Mononuclear cell (primary cell): ENCODE measurements at regions not wholly inside any gene's neighbourhood (a gene's known extent, or its start where the extent isn't known, plus 50 kb on each side); places are given as distances from the start of the nearest gene placed in this dataset.

Experiments used
- H3K27me3 ChIP-seq: 2 replicates; pipeline ENCODE4 v1.6.0; 2011; ENCODE audit warnings: low read length, control low read depth; ENCODE audit not compliant: insufficient read depth
- H3K4me1 ChIP-seq: 2 replicates; pipeline ENCODE4 v1.5.1; 2011; ENCODE audit warnings: mild to moderate bottlenecking, low read length, control low read depth; ENCODE audit not compliant: insufficient read depth
- H3K4me3 ChIP-seq: 2 replicates; pipeline ENCODE4 v1.5.1; 2011; ENCODE audit warnings: mild to moderate bottlenecking, low read length, moderate library complexity
- H3K9me3 ChIP-seq: 2 replicates; pipeline ENCODE4 v1.5.1; 2011; ENCODE audit warnings: low read depth, mild to moderate bottlenecking, control low read depth, low read length

- Histone ChIP-seq H3K4me1 (peaks cover under 1% of the 10 kb centered on the region), H3K27me3 (peaks cover 17% of the 10 kb centered on the region), H3K9me3 (no peaks in the 10 kb centered on the region), H3K4me3 (no peak overlapping the region)
Measured at GRCh38 chr13:97120346-97120745, 101.8 kb upstream of the MBNL2 start.

- H3K4me3 ChIP-seq: no peak overlapping the region
- H3K9me3 ChIP-seq: no peaks in the 10 kb centered on the region
- peaks cover 7% of the 10 kb centered on the region for H3K4me1 ChIP-seq
- H3K27me3 ChIP-seq: peaks cover 17% of the 10 kb centered on the region
Measured at GRCh38 chr13:97120976-97121375, 101.2 kb upstream of the MBNL2 start.

- H3K27me3 ChIP-seq: peaks cover 17% of the 10 kb centered on the region
- H3K4me1 ChIP-seq: peaks cover 10% of the 10 kb centered on the region
- H3K9me3 ChIP-seq: no peaks in the 10 kb centered on the region
- no peak overlapping the region for H3K4me3 ChIP-seq
Measured at GRCh38 chr13:97121894-97122293, 100.2 kb upstream of the MBNL2 start.

- Histone ChIP-seq H3K4me1 (peaks cover 10% of the 10 kb centered on the region), H3K9me3 (no peaks in the 10 kb centered on the region), H3K27me3 (peaks cover 16% of the 10 kb centered on the region)
Measured at GRCh38 chr13:97122381-97122996, 99.6 kb upstream of the MBNL2 start.

GRCh38 chr13:97124206-97124605 lies 97.9 kb upstream of the MBNL2 start:
- Histone ChIP-seq H3K4me1 (peaks cover 10% of the 10 kb centered on the region), H3K4me3 (no peak overlapping the region), H3K27me3 (peaks cover 8% of the 10 kb centered on the region), H3K9me3 (no peaks in the 10 kb centered on the region)

More at GRCh38 chr13:97122381-97122996, 99.6 kb upstream of the MBNL2 start:
- no peak overlapping the region for H3K4me3 ChIP-seq

- peaks cover 10% of the 10 kb centered on the region for H3K4me1 ChIP-seq
Measured at GRCh38 chr13:97124915-97125809, 97.0 kb upstream of the MBNL2 start.

GRCh38 chr13:97125810-97126738 lies 96.1 kb upstream of the MBNL2 start:
- Histone ChIP-seq H3K4me1 (peaks cover 10% of the 10 kb centered on the region), H3K4me3 (no peak overlapping the region), H3K27me3 (peaks cover 6% of the 10 kb centered on the region), H3K9me3 (no peaks in the 10 kb centered on the region)

More at GRCh38 chr13:97124915-97125809, 97.0 kb upstream of the MBNL2 start:
- H3K9me3 ChIP-seq: no peaks in the 10 kb centered on the region
- H3K27me3 ChIP-seq: peaks cover 6% of the 10 kb centered on the region
- H3K4me3 ChIP-seq: no peak overlapping the region

GRCh38 chr13:97127842-97128241 lies 94.3 kb upstream of the MBNL2 start:
- H3K4me1 ChIP-seq: peaks cover 10% of the 10 kb centered on the region
- H3K4me3 ChIP-seq: no peak overlapping the region
- peaks cover 5% of the 10 kb centered on the region for H3K27me3 ChIP-seq
- H3K9me3 ChIP-seq: no peaks in the 10 kb centered on the region

GRCh38 chr13:97130190-97130589 lies 91.9 kb upstream of the MBNL2 start:
- Histone ChIP-seq H3K4me3 (no peak overlapping the region), H3K9me3 (no peaks in the 10 kb centered on the region), H3K27me3 (peaks cover 5% of the 10 kb centered on the region), H3K4me1 (peaks cover 10% of the 10 kb centered on the region)

- H3K4me1 ChIP-seq: no peaks in the 10 kb centered on the region
- no peak overlapping the region for H3K4me3 ChIP-seq
- H3K27me3 ChIP-seq: peaks cover 5% of the 10 kb centered on the region
- no peaks in the 10 kb centered on the region for H3K9me3 ChIP-seq
Measured at GRCh38 chr13:97131447-97131846, 90.7 kb upstream of the MBNL2 start.

GRCh38 chr13:97133554-97133953 lies 88.6 kb upstream of the MBNL2 start:
- Histone ChIP-seq H3K9me3 (no peaks in the 10 kb centered on the region), H3K4me3 (no peak overlapping the region), H3K4me1 (no peaks in the 10 kb centered on the region), H3K27me3 (peaks cover 5% of the 10 kb centered on the region)

GRCh38 chr13:97133955-97134354 lies 88.2 kb upstream of the MBNL2 start:
- Histone ChIP-seq H3K4me3 (no peak overlapping the region), H3K27me3 (peaks cover 5% of the 10 kb centered on the region), H3K4me1 (no peaks in the 10 kb centered on the region), H3K9me3 (no peaks in the 10 kb centered on the region)

GRCh38 chr13:97134364-97135095 lies 87.6 kb upstream of the MBNL2 start:
- H3K9me3 ChIP-seq: no peaks in the 10 kb centered on the region
- no peak overlapping the region for H3K4me3 ChIP-seq
- H3K4me1 ChIP-seq: no peaks in the 10 kb centered on the region
- peaks cover 5% of the 10 kb centered on the region for H3K27me3 ChIP-seq

GRCh38 chr13:97135883-97136282 lies 86.2 kb upstream of the MBNL2 start:
- Histone ChIP-seq H3K9me3 (no peaks in the 10 kb centered on the region), H3K4me1 (no peaks in the 10 kb centered on the region), H3K27me3 (peaks cover 8% of the 10 kb centered on the region), H3K4me3 (no peak overlapping the region)
